RWPE2 (cell line): ENCODE measurements at regions not wholly inside any gene's neighbourhood (a gene's known extent, or its start where the extent isn't known, plus 50 kb on each side); places are given as distances from the start of the nearest gene placed in this dataset.

ENCODE experiments used
- ATAC-seq: fragments of 200-7000 bp; cut with Tn5 transposase; 3 replicates; pipeline ENCODE4 v1.9.1; 2021; ENCODE audit warnings: low read depth
- DNase-seq: peaks from one replicate; pipeline ENCODE4 v3.0.0-alpha.2; 2020; ENCODE audit warnings: low spot score
- H3K27ac ChIP-seq: fragments of 450-650 bp; 2 replicates; pipeline ENCODE4 v1.5.1; 2017; ENCODE audit warnings: mild to moderate bottlenecking; ENCODE audit not compliant: poor library complexity, severe bottlenecking
- H3K27me3 ChIP-seq: fragments of 250-450 bp; sonication (Bioruptor Pico); 2 replicates; pipeline ENCODE4 v1.5.1; 2021; ENCODE audit warnings: mild to moderate bottlenecking, moderate library complexity; ENCODE audit not compliant: insufficient read depth, poor library complexity, severe bottlenecking
- H3K36me3 ChIP-seq: fragments of 250-450 bp; sonication (Bioruptor Pico); 2 replicates; pipeline ENCODE4 v1.5.1; 2020; ENCODE audit warnings: low read depth, mild to moderate bottlenecking, moderate library complexity
- H3K4me1 ChIP-seq: fragments of 250-450 bp; sonication (Bioruptor Pico); 2 replicates; pipeline ENCODE4 v1.5.1; 2021; ENCODE audit warnings: mild to moderate bottlenecking, moderate library complexity; ENCODE audit not compliant: insufficient read depth, poor library complexity, severe bottlenecking
- H3K4me3 ChIP-seq: fragments of 250-450 bp; sonication (Bioruptor Pico); 2 replicates; pipeline ENCODE4 v1.5.1; 2021; ENCODE audit warnings: mild to moderate bottlenecking, moderate library complexity; ENCODE audit not compliant: severe bottlenecking
- H3K9me3 ChIP-seq: fragments of 250-450 bp; sonication (Bioruptor Pico); 2 replicates; pipeline ENCODE4 v1.5.1; 2021; ENCODE audit warnings: mild to moderate bottlenecking, moderate library complexity; ENCODE audit not compliant: severe bottlenecking
- CTCF ChIP-seq: fragments of 450-650 bp; IDR thresholded peaks from one replicate; pipeline ENCODE4 v1.5.1; 2017; ENCODE audit warnings: mild to moderate bottlenecking, moderate library complexity; ENCODE audit not compliant: poor library complexity, severe bottlenecking

GRCh38 chr15:67000896-67001295, 64.5 kb upstream of the SMAD3 start:
- Histone ChIP-seq H3K36me3 (no peaks in the 10 kb centered on the region), H3K4me1 (peaks cover 23% of the 10 kb centered on the region), H3K9me3 (no peaks in the 10 kb centered on the region), H3K27ac (no peak overlapping the region), H3K27me3 (no peaks in the 10 kb centered on the region), H3K4me3 (no peak overlapping the region)
- ATAC-seq (no peak), DNase-seq (no peak)
- TF ChIP-seq CTCF, result no peak

GRCh38 chr15:67002368-67002767, 63.0 kb upstream of the SMAD3 start:
- Histone ChIP-seq H3K4me3 (no peak overlapping the region), H3K27me3 (no peaks in the 10 kb centered on the region), H3K36me3 (no peaks in the 10 kb centered on the region), H3K9me3 (no peaks in the 10 kb centered on the region), H3K4me1 (peaks cover 15% of the 10 kb centered on the region), H3K27ac (no peak overlapping the region)
- no peak for ATAC-seq
- TF ChIP-seq CTCF, result no peak
- DNase-seq, result no peak

GRCh38 chr15:67003586-67003985, 61.8 kb upstream of the SMAD3 start:
- H3K36me3 ChIP-seq, result no peaks in the 10 kb centered on the region
- no peak for TF ChIP-seq CTCF
- peaks cover 7% of the 10 kb centered on the region for H3K4me1 ChIP-seq
- no peaks in the 10 kb centered on the region for H3K27me3 ChIP-seq
- ATAC-seq (peak; percentile 90), DNase-seq (no peak)
- H3K9me3 ChIP-seq, result no peaks in the 10 kb centered on the region
- no peak overlapping the region for H3K4me3 ChIP-seq
- no peak overlapping the region for H3K27ac ChIP-seq

GRCh38 chr15:67004142-67004541, 61.3 kb upstream of the SMAD3 start:
- no peak overlapping the region for H3K4me3 ChIP-seq
- no peak overlapping the region for H3K27ac ChIP-seq
- DNase-seq, result no peak
- no peaks in the 10 kb centered on the region for H3K9me3 ChIP-seq
- H3K27me3 ChIP-seq, result no peaks in the 10 kb centered on the region
- no peak for TF ChIP-seq CTCF
- H3K36me3 ChIP-seq, result no peaks in the 10 kb centered on the region
- ATAC-seq, result no peak
- peaks cover 10% of the 10 kb centered on the region for H3K4me1 ChIP-seq

- H3K9me3 ChIP-seq, result no peaks in the 10 kb centered on the region
- TF ChIP-seq CTCF, result no peak
- H3K4me1 ChIP-seq, result peaks cover 11% of the 10 kb centered on the region
- no peak for DNase-seq
- ATAC-seq, result no peak
- no peak overlapping the region for H3K4me3 ChIP-seq
- H3K36me3 ChIP-seq, result no peaks in the 10 kb centered on the region
- no peaks in the 10 kb centered on the region for H3K27me3 ChIP-seq
- H3K27ac ChIP-seq, result no peak overlapping the region
These were observed 60.0 kb upstream of the SMAD3 start for GRCh38 chr15:67005294-67005996.
